MM.1S (cell line): ENCODE measurements at regions not wholly inside any gene's neighbourhood (a gene's known extent, or its start where the extent isn't known, plus 50 kb on each side); places are given as distances from the start of the nearest gene placed in this dataset.

Experiments
- DNase-seq: peaks from one replicate; pipeline ENCODE4 v3.0.0-alpha.2; 2015
- H2AFZ ChIP-seq: fragments of 300-600 bp; sonication (generic); 2 replicates; pipeline ENCODE4 v1.6.0; 2016; ENCODE audit warnings: antibody characterized with exemption, low read length
- H3F3A ChIP-seq: fragments of 300-600 bp; sonication (generic); 2 replicates; pipeline ENCODE4 v1.6.1; 2016; ENCODE audit warnings: mild to moderate bottlenecking, antibody characterized with exemption, low read length, moderate library complexity, mixed read lengths; ENCODE audit not compliant: insufficient read depth
- H3K27ac ChIP-seq: fragments of 300-600 bp; sonication (generic); 2 replicates; pipeline ENCODE4 v1.5.1; 2016; ENCODE audit warnings: mild to moderate bottlenecking, low read length
- H3K27me3 ChIP-seq: fragments of 300-600 bp; sonication (generic); replicated peaks from 2 replicates; pipeline ENCODE4 v1.6.0; 2016; ENCODE audit warnings: low read length; ENCODE audit not compliant: insufficient read depth
- H3K36me3 ChIP-seq: fragments of 300-600 bp; sonication (generic); replicated peaks from 2 replicates; pipeline ENCODE4 v1.6.1; 2016; ENCODE audit warnings: mild to moderate bottlenecking, low read length, mixed read lengths; ENCODE audit not compliant: insufficient read depth
- H3K4me1 ChIP-seq: fragments of 300-600 bp; sonication (generic); 2 replicates; pipeline ENCODE4 v1.6.1; 2016; ENCODE audit warnings: low read length, mixed read lengths
- H3K4me2 ChIP-seq: fragments of 300-600 bp; sonication (generic); 2 replicates; pipeline ENCODE4 v1.6.0; 2016; ENCODE audit warnings: low read depth, low read length
- H3K4me3 ChIP-seq: fragments of 300-600 bp; sonication (generic); 2 replicates; pipeline ENCODE4 v1.5.1; 2016; ENCODE audit warnings: low read length, mixed read lengths
- H3K79me2 ChIP-seq: fragments of 300-600 bp; sonication (generic); 2 replicates; pipeline ENCODE4 v1.6.1; 2016; ENCODE audit warnings: mixed run types, low read length, mixed read lengths
- H3K9ac ChIP-seq: fragments of 300-600 bp; sonication (generic); 2 replicates; pipeline ENCODE4 v1.6.1; 2016; ENCODE audit warnings: low read length, mixed read lengths
- H3K9me2 ChIP-seq: fragments of 300-600 bp; sonication (generic); replicated peaks from 2 replicates; pipeline ENCODE4 v1.6.1; 2016; ENCODE audit warnings: mild to moderate bottlenecking, low read length, mixed read lengths; ENCODE audit not compliant: insufficient read depth
- H3K9me3 ChIP-seq: fragments of 300-600 bp; sonication (generic); replicated peaks from 2 replicates; pipeline ENCODE4 v1.6.1; 2016; ENCODE audit warnings: mild to moderate bottlenecking, low read length, mixed read lengths; ENCODE audit not compliant: insufficient read depth
- H4K20me1 ChIP-seq: fragments of 300-600 bp; sonication (generic); 2 replicates; pipeline ENCODE4 v1.6.1; 2016; ENCODE audit warnings: mild to moderate bottlenecking, low read length, moderate library complexity, mixed read lengths; ENCODE audit not compliant: insufficient read depth
- CTCF ChIP-seq: fragments of 300-600 bp; sonication (generic); IDR thresholded peaks from 2 replicates; pipeline ENCODE4 v1.5.1; 2016; ENCODE audit warnings: antibody characterized with exemption, low read length, mixed read lengths
- EZH2 ChIP-seq: fragments of 300-600 bp; sonication (generic); optimal IDR thresholded peaks from 2 replicates; pipeline ENCODE3; 2017; ENCODE audit warnings: low read depth, mild to moderate bottlenecking, antibody characterized with exemption, low read length, mixed read lengths
- EZH2phosphoT487 ChIP-seq: fragments of 300-600 bp; sonication (generic); IDR thresholded peaks from 2 replicates; pipeline ENCODE4 v1.6.1; 2018; ENCODE audit warnings: antibody characterized with exemption, low read length

- DNase-seq: no peak
- no peak overlapping the region for H3K4me2 ChIP-seq
Observed at GRCh38 chr7:152911922-152912321, 152.4 kb downstream of the ACTR3B start.

GRCh38 chr7:152912511-152912910, 153.0 kb downstream of the ACTR3B start:
- Histone ChIP-seq H3K36me3 (no peaks in the 10 kb centered on the region), H4K20me1 (no peaks in the 10 kb centered on the region), H3K9me2 (no peaks in the 10 kb centered on the region), H3K4me1 (no peaks in the 10 kb centered on the region), H3K27me3 (no peaks in the 10 kb centered on the region), H3K4me3 (no peak overlapping the region), H3K9me3 (no peaks in the 10 kb centered on the region), H3K9ac (no peak overlapping the region), H3K27ac (no peak overlapping the region), H3K79me2 (no peaks in the 10 kb centered on the region), H3K4me2 (no peak overlapping the region), H3F3A (no peaks in the 10 kb centered on the region), H2AFZ (no peak overlapping the region)
- no peak for DNase-seq
- TF ChIP-seq CTCF: no peak

More at GRCh38 chr7:152911922-152912321, 152.4 kb downstream of the ACTR3B start:
- Histone ChIP-seq H3K9ac (no peak overlapping the region), H3K27ac (no peak overlapping the region), H3K79me2 (no peaks in the 10 kb centered on the region), H3K9me3 (no peaks in the 10 kb centered on the region), H3K4me1 (no peaks in the 10 kb centered on the region), H3K9me2 (no peaks in the 10 kb centered on the region), H3F3A (no peaks in the 10 kb centered on the region), H4K20me1 (no peaks in the 10 kb centered on the region), H3K27me3 (no peaks in the 10 kb centered on the region), H3K36me3 (no peaks in the 10 kb centered on the region), H3K4me3 (no peak overlapping the region), H2AFZ (no peak overlapping the region)
- no peak for TF ChIP-seq EZH2
- no peak for TF ChIP-seq EZH2phosphoT487
- no peak for TF ChIP-seq CTCF

- no peak overlapping the region for H2AFZ ChIP-seq
- no peak for DNase-seq
- H3K9ac ChIP-seq: no peak overlapping the region
- no peak overlapping the region for H3K4me3 ChIP-seq
- H3K4me2 ChIP-seq: no peak overlapping the region
- TF ChIP-seq CTCF (no peak), EZH2 (no peak), EZH2phosphoT487 (no peak)
- H3K4me1 ChIP-seq: no peaks in the 10 kb centered on the region
- H3K9me2 ChIP-seq: no peaks in the 10 kb centered on the region
- no peaks in the 10 kb centered on the region for H3K79me2 ChIP-seq
- no peaks in the 10 kb centered on the region for H3K9me3 ChIP-seq
- H3F3A ChIP-seq: no peaks in the 10 kb centered on the region
- no peaks in the 10 kb centered on the region for H3K36me3 ChIP-seq
- H3K27ac ChIP-seq: no peak overlapping the region
- no peaks in the 10 kb centered on the region for H3K27me3 ChIP-seq
- H4K20me1 ChIP-seq: no peaks in the 10 kb centered on the region
Observed at GRCh38 chr7:152913492-152913891, 153.9 kb downstream of the ACTR3B start.
